ENCODE measurements at regions not wholly inside any gene's neighbourhood (a gene's known extent, or its start where the extent isn't known, plus 50 kb on each side); places are given as distances from the start of the nearest gene placed in this dataset.

GRCh38 chr14:97462081-97462480, 664.9 kb downstream of the VRK1 start:
- intact Hi-C loops (cut with DNase I) = no loop called here
- WGBS, 2 donors = 91 to 92% methylated on average over 2 of the region's 2 CpGs
- Histone ChIP-seq H3K9me3 (no peaks in the 10 kb centered on the region), H3K4me1 (no peaks in the 10 kb centered on the region), H3K36me3 (no peaks in the 10 kb centered on the region), H3K27ac (no peak overlapping the region), H3K4me3 (replicated peaks in 1 of 3) (no peak overlapping the region), H3K27me3 (no peaks in the 10 kb centered on the region)
- DNase-seq = no peak
- TF ChIP-seq, protein P1, sequence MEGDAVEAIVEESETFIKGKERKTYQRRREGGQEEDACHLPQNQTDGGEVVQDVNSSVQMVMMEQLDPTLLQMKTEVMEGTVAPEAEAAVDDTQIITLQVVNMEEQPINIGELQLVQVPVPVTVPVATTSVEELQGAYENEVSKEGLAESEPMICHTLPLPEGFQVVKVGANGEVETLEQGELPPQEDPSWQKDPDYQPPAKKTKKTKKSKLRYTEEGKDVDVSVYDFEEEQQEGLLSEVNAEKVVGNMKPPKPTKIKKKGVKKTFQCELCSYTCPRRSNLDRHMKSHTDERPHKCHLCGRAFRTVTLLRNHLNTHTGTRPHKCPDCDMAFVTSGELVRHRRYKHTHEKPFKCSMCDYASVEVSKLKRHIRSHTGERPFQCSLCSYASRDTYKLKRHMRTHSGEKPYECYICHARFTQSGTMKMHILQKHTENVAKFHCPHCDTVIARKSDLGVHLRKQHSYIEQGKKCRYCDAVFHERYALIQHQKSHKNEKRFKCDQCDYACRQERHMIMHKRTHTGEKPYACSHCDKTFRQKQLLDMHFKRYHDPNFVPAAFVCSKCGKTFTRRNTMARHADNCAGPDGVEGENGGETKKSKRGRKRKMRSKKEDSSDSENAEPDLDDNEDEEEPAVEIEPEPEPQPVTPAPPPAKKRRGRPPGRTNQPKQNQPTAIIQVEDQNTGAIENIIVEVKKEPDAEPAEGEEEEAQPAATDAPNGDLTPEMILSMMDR (IDR thresholded peaks at IDR 0.05) = no peak
- no peak for TF ChIP-seq POLR2A (IDR thresholded peaks at IDR 0.05)

GRCh38 chr14:97468220-97468619, 671.0 kb downstream of the VRK1 start:
- intact Hi-C loops (cut with DNase I) = no loop called here
- no peaks in the 10 kb centered on the region for H3K36me3 ChIP-seq
- no peak overlapping the region for H3K27ac ChIP-seq
- no peaks in the 10 kb centered on the region for H3K27me3 ChIP-seq
- no peaks in the 10 kb centered on the region for H3K9me3 ChIP-seq
- no peak for TF ChIP-seq POLR2A (IDR thresholded peaks at IDR 0.05)
- TF ChIP-seq, protein P1 (IDR thresholded peaks at IDR 0.05) = no peak
- 59 to 62% methylated on average over 6 of the region's 6 CpGs for WGBS, 2 donors
- DNase-seq = no peak
- H3K4me3 ChIP-seq (replicated peaks in 1 of 3) = no peak overlapping the region
- H3K4me1 ChIP-seq = no peaks in the 10 kb centered on the region

- no peak overlapping the region for H3K4me3 ChIP-seq (replicated peaks in 1 of 3)
- no peaks in the 10 kb centered on the region for H3K27me3 ChIP-seq
- WGBS, 2 donors = 78 to 88% methylated on average over 4 of the region's 4 CpGs
- no peaks in the 10 kb centered on the region for H3K4me1 ChIP-seq
- H3K9me3 ChIP-seq = no peaks in the 10 kb centered on the region
- TF ChIP-seq, protein P1 (IDR thresholded peaks at IDR 0.05) = no peak
- no peak for TF ChIP-seq POLR2A (IDR thresholded peaks at IDR 0.05)
- no peak for DNase-seq
- H3K27ac ChIP-seq = no peak overlapping the region
- no peaks in the 10 kb centered on the region for H3K36me3 ChIP-seq
- intact Hi-C loops (cut with DNase I) = no loop called here
Observed at GRCh38 chr14:97477353-97477752, 680.2 kb downstream of the VRK1 start.

- H3K4me1 ChIP-seq = no peaks in the 10 kb centered on the region
- no peaks in the 10 kb centered on the region for H3K9me3 ChIP-seq
- H3K4me3 ChIP-seq (replicated peaks in 1 of 3) = no peak overlapping the region
- H3K27me3 ChIP-seq = no peaks in the 10 kb centered on the region
- DNase-seq = no peak
- TF ChIP-seq, protein P1 (IDR thresholded peaks at IDR 0.05) = no peak
- TF ChIP-seq POLR2A (IDR thresholded peaks at IDR 0.05) = no peak
- WGBS, 2 donors = 72 to 85% methylated on average over 10 of the region's 10 CpGs
- H3K27ac ChIP-seq = no peak overlapping the region
- intact Hi-C loops (cut with DNase I) = no loop called here
- H3K36me3 ChIP-seq = no peaks in the 10 kb centered on the region
Observed at GRCh38 chr14:97485201-97485600, 688.0 kb downstream of the VRK1 start.

DNA sequence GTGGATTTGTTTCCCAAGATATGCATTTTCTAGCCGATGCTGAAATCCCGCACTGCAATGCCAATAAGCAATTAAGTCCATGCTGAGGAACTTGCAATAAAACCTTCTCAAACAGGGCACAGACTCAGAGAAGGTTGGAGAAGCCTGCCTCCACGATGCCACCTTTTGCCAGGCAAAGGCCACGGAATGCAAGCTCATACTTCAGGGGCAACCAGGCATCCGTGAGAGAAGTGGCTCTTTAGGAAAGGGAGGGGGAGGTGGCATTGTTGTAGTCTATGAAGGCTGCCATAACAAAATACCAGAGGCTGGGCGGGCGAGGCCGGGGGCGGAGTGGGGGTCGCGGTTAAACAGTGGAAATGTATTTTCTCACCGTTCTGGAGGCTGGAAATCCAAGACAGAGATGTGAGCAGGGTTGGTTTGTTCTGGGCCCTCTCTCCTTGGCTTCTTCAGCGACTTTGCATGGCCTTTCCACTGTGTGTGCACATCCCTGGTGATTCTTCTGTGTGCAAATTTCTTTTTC, 689.5 kb downstream of the VRK1 start:
- intact Hi-C loops (cut with DNase I) = no loop called here
- no peak for TF ChIP-seq POLR2A (IDR thresholded peaks at IDR 0.05)
- TF ChIP-seq, protein P1 (IDR thresholded peaks at IDR 0.05) = no peak
- Histone ChIP-seq H3K4me1 (no peaks in the 10 kb centered on the region), H3K36me3 (no peaks in the 10 kb centered on the region), H3K4me3 (replicated peaks in 1 of 3) (no peak overlapping the region), H3K27ac (no peak overlapping the region), H3K27me3 (no peaks in the 10 kb centered on the region), H3K9me3 (no peaks in the 10 kb centered on the region)
- peak; percentile 53 to 61 for DNase-seq
- 42 to 67% methylated on average over 13 of the region's 13 CpGs for WGBS, 2 donors
